Neuronal stem cell (in vitro differentiated cells): ENCODE measurements at regions not wholly inside any gene's neighbourhood (a gene's known extent, or its start where the extent isn't known, plus 50 kb on each side); places are given as distances from the start of the nearest gene placed in this dataset.
"Not testable (repeated sequence)": the region's sequence is repeated elsewhere in the genome, so short reads cannot be mapped to it uniquely, and the experiment has no call there.

ENCODE experiments used
- DNase-seq: peaks from one replicate; pipeline ENCODE4 v3.0.0-alpha.2; 2013; ENCODE audit warnings: low spot score
- H2AFZ ChIP-seq: one replicate; pipeline ENCODE4 v1.6.1; 2013; ENCODE audit warnings: mild to moderate bottlenecking, low read length, inconsistent platforms
- H2AK5ac ChIP-seq: 2 replicates; pipeline ENCODE4 v1.6.1; 2013; ENCODE audit warnings: low read depth, mild to moderate bottlenecking, inconsistent platforms, low read length, moderate library complexity, mixed read lengths
- H2BK120ac ChIP-seq: 2 replicates; pipeline ENCODE4 v1.6.1; 2013; ENCODE audit warnings: low read depth, mild to moderate bottlenecking, inconsistent platforms, low read length, moderate library complexity, mixed read lengths
- H2BK12ac ChIP-seq: one replicate; pipeline ENCODE4 v1.6.1; 2013; ENCODE audit warnings: low read length, inconsistent platforms
- H2BK15ac ChIP-seq: 2 replicates; pipeline ENCODE4 v1.6.1; 2013; ENCODE audit warnings: mild to moderate bottlenecking, low read length, inconsistent platforms, mixed read lengths
- H2BK5ac ChIP-seq: one replicate; pipeline ENCODE4 v1.6.1; 2013; ENCODE audit warnings: inconsistent platforms, mild to moderate bottlenecking, low read length, moderate library complexity
- H3K14ac ChIP-seq: one replicate; pipeline ENCODE4 v1.6.1; 2013; ENCODE audit warnings: low read length, inconsistent platforms
- H3K18ac ChIP-seq: 2 replicates; pipeline ENCODE4 v1.6.1; 2013; ENCODE audit warnings: low read length, inconsistent platforms
- H3K23ac ChIP-seq: 2 replicates; pipeline ENCODE4 v1.6.1; 2013; ENCODE audit warnings: low read depth, mild to moderate bottlenecking, mixed read lengths, low read length, inconsistent platforms; ENCODE audit not compliant: poor library complexity
- H3K27ac ChIP-seq: replicated peaks from 3 replicates; pipeline ENCODE4 v1.5.1; 2013; ENCODE audit warnings: low read length, inconsistent platforms
- H3K27me3 ChIP-seq, 3 experiments: 2 replicates each; pipeline ENCODE4 v1.6.1; 2013; ENCODE audit warnings: low read length in 3 of 3, mild to moderate bottlenecking in 2 of 3, inconsistent platforms in 1 of 3, low read depth in 1 of 3, mixed read lengths in 1 of 3, moderate library complexity in 1 of 3; ENCODE audit not compliant: control insufficient read depth in 3 of 3, insufficient read depth in 3 of 3
- H3K36me3 ChIP-seq, 2 donors: replicated peaks in 1 of 2; 2 replicates each; pipeline ENCODE4 v1.6.1; 2013; ENCODE audit warnings: low read length in 2 of 2; ENCODE audit not compliant: control insufficient read depth in 2 of 2, insufficient read depth in 2 of 2
- H3K4ac ChIP-seq: 2 replicates; pipeline ENCODE4 v1.6.1; 2013; ENCODE audit warnings: inconsistent platforms, mild to moderate bottlenecking, low read length, moderate library complexity
- H3K4me1 ChIP-seq, 2 donors: 1 replicate in 1 of 2; 2 replicates in 1 of 2; pipeline ENCODE4 v1.6.1; 2013; ENCODE audit warnings: low read length in 2 of 2, low read depth in 1 of 2; ENCODE audit not compliant: control insufficient read depth in 2 of 2, insufficient read depth in 1 of 2
- H3K4me2 ChIP-seq: one replicate; pipeline ENCODE4 v1.6.1; 2013; ENCODE audit warnings: mild to moderate bottlenecking, low read length, inconsistent platforms; ENCODE audit not compliant: insufficient read depth, poor library complexity, severe bottlenecking
- H3K4me3 ChIP-seq, 2 donors: 2 replicates each; pipeline ENCODE4 v1.5.1; 2013; ENCODE audit warnings: low read length in 2 of 2, mild to moderate bottlenecking in 2 of 2, inconsistent platforms in 1 of 2, moderate library complexity in 1 of 2
- H3K79me1 ChIP-seq: one replicate; pipeline ENCODE4 v1.6.1; 2013; ENCODE audit warnings: low read depth, mild to moderate bottlenecking, inconsistent platforms, low read length, moderate library complexity
- H3K9ac ChIP-seq: one replicate; pipeline ENCODE4 v1.6.1; 2013; ENCODE audit warnings: mild to moderate bottlenecking, low read depth, low read length, inconsistent platforms; ENCODE audit not compliant: poor library complexity
- H3K9me3 ChIP-seq, 2 donors: replicated peaks in 1 of 2; 2 replicates each; pipeline versions ENCODE3 to v1.6.1; 2013; ENCODE audit warnings: low read length in 2 of 2, mild to moderate bottlenecking in 2 of 2, inconsistent platforms in 1 of 2, low read depth in 1 of 2, mixed read lengths in 1 of 2, moderate library complexity in 1 of 2; ENCODE audit not compliant: control insufficient read depth in 2 of 2, insufficient read depth in 1 of 2
- H4K8ac ChIP-seq: one replicate; pipeline ENCODE4 v1.6.1; 2013; ENCODE audit warnings: low read depth, mild to moderate bottlenecking, inconsistent platforms, low read length, moderate library complexity
- H4K91ac ChIP-seq: one replicate; pipeline ENCODE4 v1.6.1; 2013; ENCODE audit warnings: low read length, low read depth, mild to moderate bottlenecking, inconsistent platforms; ENCODE audit not compliant: poor library complexity
- WGBS, 2 donors: extraction: QIAGEN DNeasy Blood & Tissue Kit; methylation state at CpG; one replicate each; pipeline ENCODE4 v1.1.7; 2013; ENCODE audit warnings: missing lambda C conversion rate in 2 of 2, mixed read lengths in 1 of 2; ENCODE audit not compliant: insufficient read length in 2 of 2, insufficient replicate concordance in 1 of 2; ENCODE audit errors: extremely low coverage in 2 of 2; 5-methylcytosine and 5-hydroxymethylcytosine counted together

DNA sequence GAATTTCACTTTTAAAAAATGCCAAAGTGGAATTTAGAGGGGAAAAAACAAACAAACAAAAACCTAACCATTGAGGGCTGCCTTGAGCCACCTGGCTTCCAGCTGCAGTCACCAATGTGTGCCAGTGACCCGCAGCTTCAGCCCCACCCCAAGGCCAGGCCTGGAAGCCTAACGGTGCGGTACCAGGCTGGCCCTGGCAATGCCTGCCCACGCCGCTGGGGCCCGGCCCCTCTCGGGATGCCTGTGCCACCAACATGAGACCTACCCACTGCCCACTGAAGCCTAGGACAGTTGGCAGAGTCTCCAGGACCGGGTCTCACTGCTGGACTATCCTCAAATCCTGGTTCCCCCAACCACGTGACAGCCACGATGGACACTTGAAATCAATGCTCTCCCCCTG is 96.6 kb downstream of the NCOR2 start:
- Histone ChIP-seq H2AFZ (no peak overlapping the region), H2BK5ac (no peak overlapping the region), H2BK120ac (no peak overlapping the region), H3K79me1 (peaks cover 8% of the 10 kb centered on the region), H4K8ac (no peak overlapping the region), H2BK15ac (no peak overlapping the region), H3K4ac (no peak overlapping the region), H3K4me3 (no peak overlapping the region), H3K4me1 (no peaks in the 10 kb centered on the region), H3K4me2 (no peak overlapping the region), H3K18ac (no peak overlapping the region), H3K9me3 (peaks cover 26 to 48% of the 10 kb centered on the region in 2 donors), H2AK5ac (no peak overlapping the region), H3K23ac (no peak overlapping the region), H2BK12ac (no peak overlapping the region), H3K36me3 (peaks cover 35 to 70% of the 10 kb centered on the region in 2 donors), H3K9ac (no peak overlapping the region), H3K14ac (no peak overlapping the region), H3K27me3 (no peaks in the 10 kb centered on the region), H3K27ac (no peak overlapping the region), H4K91ac (no peak overlapping the region)
- no CpG with 5 or more reads among the region's 10 CpGs for WGBS, 2 donors
- no peak for DNase-seq

DNA sequence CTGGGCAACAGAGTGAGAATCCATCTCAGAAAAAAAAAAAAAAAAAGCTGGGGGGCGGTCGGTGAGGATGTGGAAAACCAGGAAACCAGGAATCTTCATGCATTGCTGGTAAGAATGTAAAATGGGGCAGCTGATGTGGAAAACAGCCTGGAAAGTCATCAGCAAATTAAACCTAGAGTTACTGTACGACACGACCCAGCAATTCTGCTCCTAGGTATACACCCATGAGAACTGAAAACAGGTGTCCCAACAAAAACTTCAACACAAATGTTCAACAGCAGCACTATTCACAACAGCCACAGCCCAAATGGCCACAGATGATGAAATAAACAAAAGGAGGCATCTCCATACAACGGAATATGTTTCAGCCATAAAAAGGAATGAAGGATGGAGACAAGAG is 97.3 kb downstream of the NCOR2 start:
- Histone ChIP-seq H3K4me3 (no peak overlapping the region), H3K27ac (no peak overlapping the region), H2BK5ac (no peak overlapping the region), H2AFZ (no peak overlapping the region), H3K36me3 (peaks cover 40 to 70% of the 10 kb centered on the region in 2 donors), H3K9me3 (peaks cover 29 to 52% of the 10 kb centered on the region in 2 donors), H3K4me2 (no peak overlapping the region), H3K14ac (no peak overlapping the region), H2BK12ac (no peak overlapping the region), H3K9ac (no peak overlapping the region), H2BK15ac (no peak overlapping the region), H4K8ac (no peak overlapping the region), H3K23ac (no peak overlapping the region), H3K18ac (no peak overlapping the region), H3K4me1 (no peaks in the 10 kb centered on the region), H3K4ac (no peak overlapping the region), H3K27me3 (no peaks in the 10 kb centered on the region), H2BK120ac (no peak overlapping the region), H4K91ac (no peak overlapping the region), H2AK5ac (no peak overlapping the region), H3K79me1 (peaks cover 11% of the 10 kb centered on the region)
- no CpG with 5 or more reads among the region's 5 CpGs for WGBS, 2 donors
- no peak for DNase-seq

DNA sequence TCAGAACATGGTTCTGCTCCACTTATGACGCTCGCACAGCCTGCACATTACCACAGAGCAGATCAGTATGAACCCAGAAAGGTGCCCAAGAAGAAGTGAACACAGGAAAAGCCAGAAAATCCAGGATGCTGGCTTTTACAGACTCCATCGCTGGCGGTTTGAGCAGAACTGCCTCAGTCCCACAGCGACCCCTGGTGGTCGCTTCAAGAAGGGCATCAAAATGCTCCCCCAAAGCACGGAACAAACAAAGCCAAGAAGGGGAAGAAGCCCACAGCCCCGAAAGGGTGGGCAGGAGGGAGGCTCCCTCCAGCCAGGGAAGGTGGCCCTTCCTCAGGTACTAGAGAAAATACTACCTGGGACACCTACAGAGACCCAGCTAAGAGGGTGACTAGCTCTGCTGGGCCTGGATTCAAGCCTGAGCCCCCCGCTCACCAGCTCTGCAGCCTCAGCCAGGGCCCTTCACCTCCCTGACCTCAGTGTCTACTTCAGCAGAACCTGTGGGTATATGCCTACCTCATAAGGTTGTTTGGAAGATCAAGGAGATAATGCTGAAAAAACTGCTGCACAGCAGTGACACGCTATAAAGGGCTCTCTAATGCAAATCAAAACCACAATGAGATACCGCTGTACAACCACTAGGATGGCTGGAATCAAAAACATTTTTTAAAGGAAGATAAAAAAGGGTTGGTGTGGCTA is 98.1 kb downstream of the NCOR2 start:
- DNase-seq = no peak
- Histone ChIP-seq H2BK12ac (no peak overlapping the region), H3K27me3 (no peaks in the 10 kb centered on the region), H2AFZ (no peak overlapping the region), H3K79me1 (peaks cover 11% of the 10 kb centered on the region), H2BK15ac (no peak overlapping the region), H3K9me3 (peaks cover 33 to 56% of the 10 kb centered on the region in 2 donors), H4K8ac (no peak overlapping the region), H2BK5ac (no peak overlapping the region), H3K27ac (no peak overlapping the region), H2BK120ac (no peak overlapping the region), H2AK5ac (no peak overlapping the region), H3K4me3 (no peak overlapping the region), H3K4ac (no peak overlapping the region), H3K4me2 (no peak overlapping the region), H3K23ac (no peak overlapping the region), H3K4me1 (no peaks in the 10 kb centered on the region), H3K18ac (no peak overlapping the region), H3K14ac (no peak overlapping the region), H3K36me3 (peaks cover 43 to 75% of the 10 kb centered on the region in 2 donors), H3K9ac (no peak overlapping the region), H4K91ac (no peak overlapping the region)
- WGBS, 2 donors = no CpG with 5 or more reads among the region's 11 CpGs

DNA sequence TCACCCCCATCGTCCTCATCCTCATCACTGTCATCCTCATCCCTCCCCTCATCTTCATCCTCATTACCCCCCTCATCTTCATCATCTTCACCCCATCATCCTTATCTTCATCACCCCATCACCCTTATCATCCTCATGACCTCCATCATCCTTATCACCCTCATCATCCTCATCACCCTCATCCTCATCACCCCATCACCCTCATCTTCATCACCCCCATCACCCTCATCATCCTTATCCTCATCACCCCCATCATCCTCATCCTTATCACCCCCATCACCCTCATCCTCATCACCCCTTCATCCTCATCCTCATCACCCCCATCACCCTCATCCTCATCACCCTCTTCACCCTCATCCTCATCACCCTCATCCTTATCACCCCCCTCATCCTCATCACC is 99.9 kb downstream of the NCOR2 start:
- peaks cover 4 to 15% of the 10 kb centered on the region in 2 donors for H3K4me1 ChIP-seq
- 91% methylated on average over 1 of the region's 1 CpG; no CpG with 5 or more reads in 1 of the 2 donors for WGBS, 2 donors
- H4K8ac ChIP-seq, H2BK15ac ChIP-seq, H2BK5ac ChIP-seq, H4K91ac ChIP-seq, H3K27ac ChIP-seq, H3K14ac ChIP-seq, H2AK5ac ChIP-seq, H3K4ac ChIP-seq, H3K4me3 ChIP-seq, H2BK12ac ChIP-seq, H2BK120ac ChIP-seq, DNase-seq, H3K27me3 ChIP-seq, H3K4me2 ChIP-seq, H3K23ac ChIP-seq, H3K9ac ChIP-seq, H2AFZ ChIP-seq, H3K18ac ChIP-seq, H3K79me1 ChIP-seq: not testable (repeated sequence)
- peaks cover 22 to 42% of the 10 kb centered on the region in 2 donors for H3K9me3 ChIP-seq
- H3K36me3 ChIP-seq = peaks cover 31 to 57% of the 10 kb centered on the region in 2 donors
